ENCODE measurements at regions not wholly inside any gene's neighbourhood (a gene's known extent, or its start where the extent isn't known, plus 50 kb on each side); places are given as distances from the start of the nearest gene placed in this dataset.

DNA sequence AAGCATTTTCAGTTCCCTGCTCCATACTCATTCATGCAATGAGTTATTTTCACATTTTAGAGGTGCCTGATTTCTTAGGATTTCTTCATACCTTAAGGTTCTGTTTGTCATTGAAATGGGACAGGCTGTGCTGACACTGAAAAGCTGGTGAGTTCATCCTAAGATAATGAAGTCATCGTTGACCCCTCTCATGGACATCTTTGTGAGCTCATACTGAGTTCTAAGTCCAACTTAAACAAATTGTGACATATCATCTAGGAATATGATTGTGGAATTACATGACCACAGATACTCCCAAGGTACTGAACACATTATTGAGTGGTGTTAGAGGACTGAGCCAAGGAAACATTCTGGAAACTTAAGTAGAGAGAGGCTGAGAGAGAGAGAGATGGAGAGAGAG is 224.8 kb upstream of the JAG1 start:
- TF ChIP-seq, protein P1, sequence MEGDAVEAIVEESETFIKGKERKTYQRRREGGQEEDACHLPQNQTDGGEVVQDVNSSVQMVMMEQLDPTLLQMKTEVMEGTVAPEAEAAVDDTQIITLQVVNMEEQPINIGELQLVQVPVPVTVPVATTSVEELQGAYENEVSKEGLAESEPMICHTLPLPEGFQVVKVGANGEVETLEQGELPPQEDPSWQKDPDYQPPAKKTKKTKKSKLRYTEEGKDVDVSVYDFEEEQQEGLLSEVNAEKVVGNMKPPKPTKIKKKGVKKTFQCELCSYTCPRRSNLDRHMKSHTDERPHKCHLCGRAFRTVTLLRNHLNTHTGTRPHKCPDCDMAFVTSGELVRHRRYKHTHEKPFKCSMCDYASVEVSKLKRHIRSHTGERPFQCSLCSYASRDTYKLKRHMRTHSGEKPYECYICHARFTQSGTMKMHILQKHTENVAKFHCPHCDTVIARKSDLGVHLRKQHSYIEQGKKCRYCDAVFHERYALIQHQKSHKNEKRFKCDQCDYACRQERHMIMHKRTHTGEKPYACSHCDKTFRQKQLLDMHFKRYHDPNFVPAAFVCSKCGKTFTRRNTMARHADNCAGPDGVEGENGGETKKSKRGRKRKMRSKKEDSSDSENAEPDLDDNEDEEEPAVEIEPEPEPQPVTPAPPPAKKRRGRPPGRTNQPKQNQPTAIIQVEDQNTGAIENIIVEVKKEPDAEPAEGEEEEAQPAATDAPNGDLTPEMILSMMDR (IDR thresholded peaks at IDR 0.05 in 2 of 3, conservative IDR thresholded peaks at IDR 0.05 in 1 of 3; ENCODE audit: borderline replicate concordance in 1 of 3, insufficient read depth in 1 of 3, low read depth in 2 of 3, low read length in 2 of 3) = no peak
- TF ChIP-seq EZH2phosphoT487 (IDR thresholded peaks at IDR 0.05; ENCODE audit: borderline replicate concordance) = no peak
- TF ChIP-seq, protein P2, sequence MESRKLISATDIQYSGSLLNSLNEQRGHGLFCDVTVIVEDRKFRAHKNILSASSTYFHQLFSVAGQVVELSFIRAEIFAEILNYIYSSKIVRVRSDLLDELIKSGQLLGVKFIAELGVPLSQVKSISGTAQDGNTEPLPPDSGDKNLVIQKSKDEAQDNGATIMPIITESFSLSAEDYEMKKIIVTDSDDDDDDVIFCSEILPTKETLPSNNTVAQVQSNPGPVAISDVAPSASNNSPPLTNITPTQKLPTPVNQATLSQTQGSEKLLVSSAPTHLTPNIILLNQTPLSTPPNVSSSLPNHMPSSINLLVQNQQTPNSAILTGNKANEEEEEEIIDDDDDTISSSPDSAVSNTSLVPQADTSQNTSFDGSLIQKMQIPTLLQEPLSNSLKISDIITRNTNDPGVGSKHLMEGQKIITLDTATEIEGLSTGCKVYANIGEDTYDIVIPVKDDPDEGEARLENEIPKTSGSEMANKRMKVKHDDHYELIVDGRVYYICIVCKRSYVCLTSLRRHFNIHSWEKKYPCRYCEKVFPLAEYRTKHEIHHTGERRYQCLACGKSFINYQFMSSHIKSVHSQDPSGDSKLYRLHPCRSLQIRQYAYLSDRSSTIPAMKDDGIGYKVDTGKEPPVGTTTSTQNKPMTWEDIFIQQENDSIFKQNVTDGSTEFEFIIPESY (IDR thresholded peaks at IDR 0.05; ENCODE audit: extremely low read depth, insufficient replicate concordance, low read length) = no peak
- TF ChIP-seq MAX (IDR thresholded peaks at IDR 0.05) = no peak
- TF ChIP-seq CEBPB (IDR thresholded peaks at IDR 0.05; ENCODE audit: low read depth) = no peak
- TF ChIP-seq POLR2AphosphoS5 (IDR thresholded peaks at IDR 0.05; ENCODE audit: low read depth, low read length) = no peak
- TF ChIP-seq ATF3 (IDR thresholded peaks at IDR 0.05) = no peak
- no peak for TF ChIP-seq POLR2A (IDR thresholded peaks at IDR 0.05; ENCODE audit: borderline replicate concordance, extremely low read depth, insufficient read depth, insufficient read length)
- no peak for TF ChIP-seq RAD21 (IDR thresholded peaks at IDR 0.05; ENCODE audit: low read depth)
- no peak for TF ChIP-seq ZFX (IDR thresholded peaks at IDR 0.05)
- TF ChIP-seq EZH2 (IDR thresholded peaks at IDR 0.05) = no peak
